GM23338 (cell line): ENCODE measurements at regions not wholly inside any gene's neighbourhood (a gene's known extent, or its start where the extent isn't known, plus 50 kb on each side); places are given as distances from the start of the nearest gene placed in this dataset.

Experiments
- ATAC-seq: fragments of 200-7000 bp; cut with Tn5 transposase; 3 replicates; pipeline ENCODE4 v1.9.1; 2020
- DNase-seq: peaks from one replicate; pipeline ENCODE4 v3.0.0-alpha.2; 2015; ENCODE audit warnings: low spot score
- H2AFZ ChIP-seq: fragments of 200-600 bp; sonication (generic); 2 replicates; pipeline ENCODE4 v1.8.0; 2016; ENCODE audit warnings: antibody characterized with exemption, mild to moderate bottlenecking, moderate library complexity
- H3F3A ChIP-seq: fragments of 200-600 bp; sonication (generic); replicated peaks from 2 replicates; pipeline ENCODE4 v1.8.0; 2017; ENCODE audit warnings: antibody characterized with exemption, mixed run types, low read depth
- H3K27ac ChIP-seq: fragments of 200-600 bp; sonication (generic); 2 replicates; pipeline ENCODE4 v1.6.1; 2016; ENCODE audit warnings: low read depth
- H3K27me3 ChIP-seq: fragments of 200-600 bp; sonication (generic); 2 replicates; pipeline ENCODE4 v1.8.0; 2016; ENCODE audit warnings: mild to moderate bottlenecking, mixed run types, moderate library complexity; ENCODE audit not compliant: insufficient read depth
- H3K36me3 ChIP-seq: fragments of 200-600 bp; sonication (generic); 2 replicates; pipeline ENCODE4 v1.8.0; 2016; ENCODE audit warnings: mild to moderate bottlenecking; ENCODE audit not compliant: insufficient read depth
- H3K4me1 ChIP-seq: fragments of 200-600 bp; sonication (generic); 2 replicates; pipeline ENCODE4 v1.8.0; 2016; ENCODE audit warnings: mild to moderate bottlenecking, moderate library complexity; ENCODE audit not compliant: insufficient read depth
- H3K4me2 ChIP-seq: fragments of 200-600 bp; sonication (generic); 2 replicates; pipeline ENCODE4 v1.7.1; 2017; ENCODE audit warnings: mixed run types
- H3K4me3 ChIP-seq: fragments of 200-600 bp; sonication (generic); 2 replicates; pipeline ENCODE4 v1.6.1; 2016; ENCODE audit warnings: mixed run types
- H3K79me2 ChIP-seq: fragments of 200-600 bp; sonication (generic); replicated peaks from 2 replicates; pipeline ENCODE4 v1.8.0; 2017; ENCODE audit warnings: mild to moderate bottlenecking; ENCODE audit not compliant: insufficient read depth
- H3K9me2 ChIP-seq: fragments of 200-600 bp; sonication (generic); 2 replicates; pipeline ENCODE4 v1.8.0; 2017; ENCODE audit not compliant: insufficient read depth
- H4K20me1 ChIP-seq: fragments of 200-600 bp; sonication (generic); replicated peaks from 2 replicates; pipeline ENCODE4 v1.8.0; 2017; ENCODE audit warnings: mild to moderate bottlenecking; ENCODE audit not compliant: insufficient read depth
- H3K27ac Mint-ChIP-seq: 2 replicates; pipeline ENCODE4 v1.8.0; 2020; ENCODE audit warnings: inconsistent platforms, mild to moderate bottlenecking, moderate library complexity, mixed read lengths
- H3K27me3 Mint-ChIP-seq: 3 replicates; pipeline ENCODE4 v1.8.0; 2022; ENCODE audit warnings: low read depth, mild to moderate bottlenecking, moderate library complexity, mixed read lengths, inconsistent platforms; ENCODE audit not compliant: insufficient read depth, poor library complexity
- H3K36me3 Mint-ChIP-seq: 3 replicates; pipeline ENCODE4 v1.8.0; 2021; ENCODE audit warnings: low read depth, mild to moderate bottlenecking, inconsistent platforms, moderate library complexity, mixed read lengths
- H3K4me1 Mint-ChIP-seq: 3 replicates; pipeline ENCODE4 v1.8.0; 2020; ENCODE audit warnings: mild to moderate bottlenecking, inconsistent platforms, mixed read lengths
- H3K4me3 Mint-ChIP-seq: 3 replicates; pipeline ENCODE4 v1.8.0; 2021; ENCODE audit warnings: moderate library complexity, mild to moderate bottlenecking, inconsistent platforms, mixed read lengths
- H3K9me3 Mint-ChIP-seq: 3 replicates; pipeline ENCODE4 v1.8.0; 2020; ENCODE audit warnings: moderate library complexity, mild to moderate bottlenecking, inconsistent platforms, mixed read lengths
- CREB1 ChIP-seq: fragments of 250-450 bp; sonication (Bioruptor Pico); IDR thresholded peaks from 2 replicates; pipeline ENCODE4 v1.5.0; 2020; ENCODE audit warnings: low read depth, mild to moderate bottlenecking, moderate library complexity
- EZH2 ChIP-seq: fragments of 200-600 bp; sonication (generic); IDR thresholded peaks from one replicate; pipeline ENCODE4 v1.8.0; 2017; ENCODE audit warnings: antibody characterized with exemption, mild to moderate bottlenecking, low read depth; ENCODE audit not compliant: unreplicated experiment
- EZH2phosphoT487 ChIP-seq: fragments of 200-600 bp; sonication (generic); IDR thresholded peaks from one replicate; pipeline ENCODE4 v1.8.1; 2018; ENCODE audit warnings: antibody characterized with exemption; ENCODE audit not compliant: unreplicated experiment
- POLR2AphosphoS5 ChIP-seq: IDR thresholded peaks from 2 replicates; pipeline ENCODE4 v1.6.1; 2016; ENCODE audit warnings: antibody characterized with exemption, low read depth
- ZNF331 ChIP-seq: fragments of 250-450 bp; sonication (Bioruptor Pico); IDR thresholded peaks from 2 replicates; pipeline ENCODE4 v1.5.0; 2020; ENCODE audit warnings: low read depth, mild to moderate bottlenecking, moderate library complexity
- TF ChIP-seq, protein P1 (sequence below), 2 experiments: fragments of 200-600 bp in 1 of 2; sonication (generic) in 1 of 2; conservative IDR thresholded peaks; 2 replicates each; pipeline versions ENCODE4 v1.5.1 to v1.6.1; 2016 to 2017; ENCODE audit warnings: antibody characterized with exemption in 2 of 2, low read depth in 2 of 2, mild to moderate bottlenecking in 2 of 2, moderate library complexity in 1 of 2
- TF ChIP-seq, protein P2 (sequence below): IDR thresholded peaks from one replicate; pipeline ENCODE4 v1.6.1; 2018; ENCODE audit warnings: antibody characterized with exemption; ENCODE audit not compliant: unreplicated experiment

DNA sequence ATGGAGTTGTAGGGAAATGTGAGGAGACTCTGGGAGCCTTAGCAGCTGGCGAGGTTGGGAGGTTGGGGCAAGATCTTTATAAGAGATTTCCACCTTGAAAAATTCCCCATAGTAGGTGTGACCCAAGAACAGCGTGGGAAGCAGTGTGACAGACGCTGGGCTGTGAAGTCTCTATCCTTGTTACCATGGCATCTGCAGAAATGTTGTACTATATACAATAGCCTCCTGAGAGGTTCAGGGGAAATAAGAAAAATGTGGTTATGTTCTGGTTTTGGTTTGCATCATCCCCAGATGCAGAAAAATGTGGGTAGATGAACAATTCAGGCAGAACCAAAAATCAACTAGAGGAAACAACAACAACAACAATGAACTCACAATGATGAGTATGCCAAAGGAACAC, 498.6 kb downstream of the SH2D4B start:
- H3K27ac ChIP-seq = no peak overlapping the region

DNA sequence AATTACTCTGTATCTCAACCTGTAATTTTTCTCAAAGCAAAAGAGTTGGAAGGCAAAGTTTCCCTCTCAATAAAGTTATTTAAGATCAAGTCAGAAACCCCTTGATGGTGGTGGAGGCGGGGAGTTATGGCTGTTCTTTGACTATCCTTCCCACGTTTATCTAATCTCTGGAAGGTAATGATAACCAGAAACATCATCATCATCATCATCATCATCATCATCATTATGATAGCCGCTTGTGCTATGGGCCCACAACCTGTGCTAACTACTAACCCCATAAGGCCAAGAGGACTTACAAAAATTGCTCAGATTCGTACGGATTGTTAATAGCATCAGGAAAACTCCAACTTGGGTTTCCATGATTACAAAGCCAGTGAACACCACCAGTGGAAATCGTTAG, 502.3 kb downstream of the SH2D4B start:
- H3K9me2 ChIP-seq = peaks cover 4% of the 10 kb centered on the region; the same call in 1 of the 2 replicates
- H3K4me3 Mint-ChIP-seq = no peak overlapping the region
- H3K9me3 Mint-ChIP-seq = peaks cover 3% of the 10 kb centered on the region; the same call in 2 of the 3 replicates
- no peaks in the 10 kb centered on the region for H3F3A ChIP-seq
- TF ChIP-seq ZNF331 = no peak
- no peak for TF ChIP-seq POLR2AphosphoS5
- TF ChIP-seq EZH2phosphoT487 = no peak
- ATAC-seq (no peak), DNase-seq (no peak)
- no peak overlapping the region for H3K27ac Mint-ChIP-seq
- H4K20me1 ChIP-seq = no peaks in the 10 kb centered on the region
- no peaks in the 10 kb centered on the region for H3K79me2 ChIP-seq
- H3K36me3 ChIP-seq = no peaks in the 10 kb centered on the region
- H3K4me1 ChIP-seq = no peaks in the 10 kb centered on the region
- H3K27ac ChIP-seq = no peak overlapping the region
- no peak overlapping the region for H2AFZ ChIP-seq
- H3K4me3 ChIP-seq = no peak overlapping the region
- H3K4me2 ChIP-seq = no peak overlapping the region
- H3K4me1 Mint-ChIP-seq = peaks cover 4% of the 10 kb centered on the region; the same call in 2 of the 3 replicates
- peaks cover 2% of the 10 kb centered on the region for H3K27me3 Mint-ChIP-seq
- H3K36me3 Mint-ChIP-seq = no peaks in the 10 kb centered on the region
- no peaks in the 10 kb centered on the region for H3K27me3 ChIP-seq

More for the DNA sequence above, 498.6 kb downstream of the SH2D4B start:
- no peaks in the 10 kb centered on the region for H3K4me1 ChIP-seq
- H4K20me1 ChIP-seq = no peaks in the 10 kb centered on the region
- H2AFZ ChIP-seq = no peak overlapping the region
- peaks cover 2% of the 10 kb centered on the region for H3K27me3 Mint-ChIP-seq
- no peaks in the 10 kb centered on the region for H3K4me1 Mint-ChIP-seq
- H3K36me3 ChIP-seq = no peaks in the 10 kb centered on the region
- no peak overlapping the region for H3K4me3 Mint-ChIP-seq
- H3K9me2 ChIP-seq = no peaks in the 10 kb centered on the region; the same call in 1 of the 2 replicates
- no peak overlapping the region for H3K27ac Mint-ChIP-seq
- H3K9me3 Mint-ChIP-seq = peaks cover 3% of the 10 kb centered on the region; the same call in 2 of the 3 replicates
- no peaks in the 10 kb centered on the region for H3K36me3 Mint-ChIP-seq
- no peak for TF ChIP-seq EZH2phosphoT487
- TF ChIP-seq CREB1 (CRISPR knock-in tag) = no peak
- no peak for TF ChIP-seq ZNF331
- DNase-seq (no peak), ATAC-seq (no peak)
- H3K4me2 ChIP-seq = no peak overlapping the region
- no peaks in the 10 kb centered on the region for H3F3A ChIP-seq
- no peaks in the 10 kb centered on the region for H3K79me2 ChIP-seq
- H3K27me3 ChIP-seq = no peaks in the 10 kb centered on the region
- no peak overlapping the region for H3K4me3 ChIP-seq

DNA sequence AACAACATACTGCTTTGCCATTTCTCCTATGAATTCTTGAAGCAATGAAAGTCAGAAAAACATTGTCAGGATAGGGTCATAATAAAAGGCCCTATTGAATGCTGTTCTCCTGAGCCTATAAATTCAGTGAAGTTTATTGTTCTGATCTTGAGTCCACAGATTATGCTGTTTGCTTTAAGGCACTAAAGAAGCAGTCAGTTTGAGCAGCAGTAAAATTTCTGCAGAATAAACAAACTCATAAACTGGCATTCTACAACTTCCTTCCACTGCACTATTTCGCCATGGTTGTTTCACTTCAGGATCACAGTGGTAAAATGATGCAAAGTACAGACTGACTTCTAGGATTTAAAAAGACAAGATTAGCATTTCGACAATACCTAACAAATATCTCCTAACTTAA, 503.2 kb downstream of the SH2D4B start:
- no peak overlapping the region; the same call in 1 of the 2 replicates for H2AFZ ChIP-seq
- Mint-ChIP-seq H3K36me3 (no peaks in the 10 kb centered on the region), H3K9me3 (peaks cover 3% of the 10 kb centered on the region; the same call in 2 of the 3 replicates), H3K4me1 (peaks cover 4% of the 10 kb centered on the region; the same call in 2 of the 3 replicates), H3K27ac (no peak overlapping the region), H3K27me3 (peaks cover 1% of the 10 kb centered on the region), H3K4me3 (no peak overlapping the region)
- no peak overlapping the region for H3K4me2 ChIP-seq
- ATAC-seq (no peak), DNase-seq (no peak)
- no peaks in the 10 kb centered on the region for H3K27me3 ChIP-seq
- H3K4me3 ChIP-seq = no peak overlapping the region
- no peaks in the 10 kb centered on the region for H3K79me2 ChIP-seq
- H3K27ac ChIP-seq = no peak overlapping the region
- H3K4me1 ChIP-seq = no peaks in the 10 kb centered on the region
- TF ChIP-seq POLR2AphosphoS5 = no peak
- TF ChIP-seq EZH2 = no peak
- no peaks in the 10 kb centered on the region for H3K36me3 ChIP-seq
- no peaks in the 10 kb centered on the region for H4K20me1 ChIP-seq
- H3K9me2 ChIP-seq = peaks cover 4% of the 10 kb centered on the region; the same call in 1 of the 2 replicates
- no peaks in the 10 kb centered on the region for H3F3A ChIP-seq

DNA sequence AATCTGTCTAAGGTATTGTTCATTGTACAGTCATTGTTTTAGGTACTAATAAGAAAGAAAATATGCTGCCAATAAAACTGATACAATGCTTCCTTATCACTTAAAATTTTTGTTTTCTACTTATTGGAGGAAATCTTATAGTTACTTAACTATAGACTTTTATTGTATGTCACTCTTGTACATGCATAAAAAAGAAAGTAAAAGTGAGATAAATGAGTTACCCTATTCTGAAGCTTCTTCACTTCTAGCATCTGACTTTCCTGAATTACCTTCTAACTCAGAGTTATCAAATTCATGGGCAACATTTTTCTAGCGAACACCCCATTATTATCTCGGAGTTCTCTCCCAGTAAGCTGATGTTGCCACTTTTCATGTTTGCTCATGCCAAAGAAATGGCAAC, 504.9 kb downstream of the SH2D4B start:
- H3K27ac Mint-ChIP-seq = no peak overlapping the region
- no peak for DNase-seq
- TF ChIP-seq, protein P1, sequence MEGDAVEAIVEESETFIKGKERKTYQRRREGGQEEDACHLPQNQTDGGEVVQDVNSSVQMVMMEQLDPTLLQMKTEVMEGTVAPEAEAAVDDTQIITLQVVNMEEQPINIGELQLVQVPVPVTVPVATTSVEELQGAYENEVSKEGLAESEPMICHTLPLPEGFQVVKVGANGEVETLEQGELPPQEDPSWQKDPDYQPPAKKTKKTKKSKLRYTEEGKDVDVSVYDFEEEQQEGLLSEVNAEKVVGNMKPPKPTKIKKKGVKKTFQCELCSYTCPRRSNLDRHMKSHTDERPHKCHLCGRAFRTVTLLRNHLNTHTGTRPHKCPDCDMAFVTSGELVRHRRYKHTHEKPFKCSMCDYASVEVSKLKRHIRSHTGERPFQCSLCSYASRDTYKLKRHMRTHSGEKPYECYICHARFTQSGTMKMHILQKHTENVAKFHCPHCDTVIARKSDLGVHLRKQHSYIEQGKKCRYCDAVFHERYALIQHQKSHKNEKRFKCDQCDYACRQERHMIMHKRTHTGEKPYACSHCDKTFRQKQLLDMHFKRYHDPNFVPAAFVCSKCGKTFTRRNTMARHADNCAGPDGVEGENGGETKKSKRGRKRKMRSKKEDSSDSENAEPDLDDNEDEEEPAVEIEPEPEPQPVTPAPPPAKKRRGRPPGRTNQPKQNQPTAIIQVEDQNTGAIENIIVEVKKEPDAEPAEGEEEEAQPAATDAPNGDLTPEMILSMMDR (conservative IDR thresholded peaks at IDR 0.05; ENCODE audit: low read depth in 2 of 2) = no peak
- TF ChIP-seq CREB1 (CRISPR knock-in tag) = no peak
- TF ChIP-seq, protein P2, sequence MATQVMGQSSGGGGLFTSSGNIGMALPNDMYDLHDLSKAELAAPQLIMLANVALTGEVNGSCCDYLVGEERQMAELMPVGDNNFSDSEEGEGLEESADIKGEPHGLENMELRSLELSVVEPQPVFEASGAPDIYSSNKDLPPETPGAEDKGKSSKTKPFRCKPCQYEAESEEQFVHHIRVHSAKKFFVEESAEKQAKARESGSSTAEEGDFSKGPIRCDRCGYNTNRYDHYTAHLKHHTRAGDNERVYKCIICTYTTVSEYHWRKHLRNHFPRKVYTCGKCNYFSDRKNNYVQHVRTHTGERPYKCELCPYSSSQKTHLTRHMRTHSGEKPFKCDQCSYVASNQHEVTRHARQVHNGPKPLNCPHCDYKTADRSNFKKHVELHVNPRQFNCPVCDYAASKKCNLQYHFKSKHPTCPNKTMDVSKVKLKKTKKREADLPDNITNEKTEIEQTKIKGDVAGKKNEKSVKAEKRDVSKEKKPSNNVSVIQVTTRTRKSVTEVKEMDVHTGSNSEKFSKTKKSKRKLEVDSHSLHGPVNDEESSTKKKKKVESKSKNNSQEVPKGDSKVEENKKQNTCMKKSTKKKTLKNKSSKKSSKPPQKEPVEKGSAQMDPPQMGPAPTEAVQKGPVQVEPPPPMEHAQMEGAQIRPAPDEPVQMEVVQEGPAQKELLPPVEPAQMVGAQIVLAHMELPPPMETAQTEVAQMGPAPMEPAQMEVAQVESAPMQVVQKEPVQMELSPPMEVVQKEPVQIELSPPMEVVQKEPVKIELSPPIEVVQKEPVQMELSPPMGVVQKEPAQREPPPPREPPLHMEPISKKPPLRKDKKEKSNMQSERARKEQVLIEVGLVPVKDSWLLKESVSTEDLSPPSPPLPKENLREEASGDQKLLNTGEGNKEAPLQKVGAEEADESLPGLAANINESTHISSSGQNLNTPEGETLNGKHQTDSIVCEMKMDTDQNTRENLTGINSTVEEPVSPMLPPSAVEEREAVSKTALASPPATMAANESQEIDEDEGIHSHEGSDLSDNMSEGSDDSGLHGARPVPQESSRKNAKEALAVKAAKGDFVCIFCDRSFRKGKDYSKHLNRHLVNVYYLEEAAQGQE = no peak

More for the DNA sequence above, 504.9 kb downstream of the SH2D4B start:
- 0 out of 2 replicates have a peak, but pooled peaks cover 4% of the 10 kb centered on the region for H3K9me2 ChIP-seq
- no peaks in the 10 kb centered on the region for H3K4me1 ChIP-seq
- H3K27ac ChIP-seq = no peak overlapping the region
- H3K27me3 ChIP-seq = no peaks in the 10 kb centered on the region
- Mint-ChIP-seq H3K9me3 (peaks cover 3% of the 10 kb centered on the region; the same call in 1 of the 3 replicates), H3K4me3 (no peak overlapping the region), H3K36me3 (no peaks in the 10 kb centered on the region), H3K27me3 (no peaks in the 10 kb centered on the region), H3K4me1 (peaks cover 4% of the 10 kb centered on the region; the same call in 2 of the 3 replicates)
- ATAC-seq = no peak
- H4K20me1 ChIP-seq = no peaks in the 10 kb centered on the region
- H3K4me2 ChIP-seq = no peak overlapping the region
- no peaks in the 10 kb centered on the region for H3K79me2 ChIP-seq
- no peak overlapping the region for H3K4me3 ChIP-seq
- H2AFZ ChIP-seq = no peak overlapping the region
- no peaks in the 10 kb centered on the region for H3F3A ChIP-seq
- no peaks in the 10 kb centered on the region for H3K36me3 ChIP-seq
